DMS53 (cell line): ENCODE measurements at regions not wholly inside any gene's neighbourhood (a gene's known extent, or its start where the extent isn't known, plus 50 kb on each side); places are given as distances from the start of the nearest gene placed in this dataset.
"Not testable (repeated sequence)": the region's sequence is repeated elsewhere in the genome, so short reads cannot be mapped to it uniquely, and the experiment has no call there.

Experiments
- DNase-seq: peaks from one replicate; lab custom pipeline; 2025; lab: John Stamatoyannopoulos, UW

- DNase-seq, result peak; percentile 50
These were observed 108.5 kb downstream of the FEM1C start for GRCh38 chr5:115435778-115436712.

GRCh38 chr5:115435065-115435777 lies 109.4 kb downstream of the FEM1C start:
- no peak for DNase-seq

- peak; percentile 40 for DNase-seq
These were observed 110.7 kb downstream of the FEM1C start for GRCh38 chr5:115433918-115434317.

- peak; percentile 46 for DNase-seq
These were observed 111.9 kb downstream of the FEM1C start for GRCh38 chr5:115432691-115433090.

GRCh38 chr5:115431116-115431515 lies 113.5 kb downstream of the FEM1C start:
- DNase-seq, result peak; percentile 56

- peak; percentile 81 for DNase-seq
These were observed 114.2 kb downstream of the FEM1C start for GRCh38 chr5:115430374-115430773.

- DNase-seq, result peak; percentile 51
These were observed 115.1 kb downstream of the FEM1C start for GRCh38 chr5:115429345-115429940.

- DNase-seq, result peak; percentile 26
These were observed 115.9 kb downstream of the FEM1C start for GRCh38 chr5:115428676-115429075.

GRCh38 chr5:115428248-115428647 lies 116.3 kb downstream of the FEM1C start:
- DNase-seq, result no peak

GRCh38 chr5:115424446-115424845 lies 120.1 kb downstream of the FEM1C start:
- no peak for DNase-seq

- no peak for DNase-seq
These were observed 120.5 kb downstream of the FEM1C start for GRCh38 chr5:115424030-115424429.

- DNase-seq, result no peak
These were observed 121.0 kb downstream of the FEM1C start for GRCh38 chr5:115423541-115423940.

GRCh38 chr5:115423051-115423450 lies 121.5 kb downstream of the FEM1C start:
- DNase-seq, result no peak

- DNase-seq, result not testable (repeated sequence)
These were observed 123.8 kb downstream of the FEM1C start for GRCh38 chr5:115420812-115421211.

GRCh38 chr5:115419846-115420585 lies 123.6 kb upstream of the CCDC112 start:
- DNase-seq, result no peak

GRCh38 chr5:115418788-115419187 lies 122.3 kb upstream of the CCDC112 start:
- peak; percentile 97 for DNase-seq

- no peak for DNase-seq
These were observed 120.6 kb upstream of the CCDC112 start for GRCh38 chr5:115417076-115417475.

GRCh38 chr5:115415143-115415491 lies 118.7 kb upstream of the CCDC112 start:
- peak; percentile 79 for DNase-seq

GRCh38 chr5:115414406-115415142 lies 118.1 kb upstream of the CCDC112 start:
- DNase-seq, result peak; percentile 21

- DNase-seq, result no peak
These were observed 117.2 kb upstream of the CCDC112 start for GRCh38 chr5:115413651-115414050.

GRCh38 chr5:115409094-115409493 lies 112.6 kb upstream of the CCDC112 start:
- DNase-seq, result no peak
